Mesothelial cell of epicardium (in vitro differentiated cells): ENCODE measurements at regions not wholly inside any gene's neighbourhood (a gene's known extent, or its start where the extent isn't known, plus 50 kb on each side); places are given as distances from the start of the nearest gene placed in this dataset.

Experiments
- DNase-seq, 2 experiments: peaks; one replicate each; pipeline ENCODE4 v3.0.0; 2021; ENCODE audit warnings: low spot score in 2 of 2; ENCODE audit not compliant: unreplicated experiment in 2 of 2
- H3K27ac Mint-ChIP-seq: 2 replicates; pipeline ENCODE4 v1.8.0; 2021; ENCODE audit warnings: mixed read lengths
- H3K27me3 Mint-ChIP-seq: 2 replicates; pipeline ENCODE4 v1.8.0; 2021; ENCODE audit warnings: low read depth, mixed read lengths
- H3K36me3 Mint-ChIP-seq: 2 replicates; pipeline ENCODE4 v1.8.0; 2021; ENCODE audit warnings: mixed read lengths
- H3K4me1 Mint-ChIP-seq: 2 replicates; pipeline ENCODE4 v1.8.0; 2021; ENCODE audit warnings: mixed read lengths
- H3K4me3 Mint-ChIP-seq: 2 replicates; pipeline ENCODE4 v1.8.0; 2021; ENCODE audit warnings: mild to moderate bottlenecking, moderate library complexity, mixed read lengths
- H3K9me3 Mint-ChIP-seq: 2 replicates; pipeline ENCODE4 v1.8.0; 2021; ENCODE audit warnings: mixed read lengths
- TF ChIP-seq, protein P1 (sequence below): fragments of 200-600 bp; sonication (generic); IDR thresholded peaks from one replicate; pipeline ENCODE4 v1.5.0; 2021; ENCODE audit warnings: antibody characterized with exemption; ENCODE audit not compliant: unreplicated experiment

DNA sequence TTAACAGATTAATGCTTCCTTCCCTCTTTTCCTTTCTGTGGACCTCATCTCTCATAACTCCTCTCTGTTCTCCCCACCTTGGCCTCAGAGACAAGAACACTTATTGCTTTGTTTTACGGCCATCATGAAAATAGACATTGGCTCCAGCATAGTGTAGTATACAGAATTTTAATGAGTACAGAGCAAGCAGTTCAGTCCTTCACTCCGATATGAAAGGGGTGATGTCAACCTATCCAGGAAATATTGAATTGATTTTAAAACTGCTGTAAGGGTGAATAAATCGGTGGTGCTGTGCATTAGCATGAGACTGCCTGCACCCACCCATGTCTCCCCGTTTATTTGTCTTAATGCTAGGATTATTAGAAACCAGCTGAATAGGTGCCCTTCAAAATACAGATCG, 490.9 kb upstream of the TBL1XR1 start:
- H3K36me3 Mint-ChIP-seq, result no peaks in the 10 kb centered on the region
- no peak overlapping the region for H3K27ac Mint-ChIP-seq
- peaks cover 3% of the 10 kb centered on the region for H3K4me1 Mint-ChIP-seq
- no peak for DNase-seq
- peaks cover 2% of the 10 kb centered on the region for H3K9me3 Mint-ChIP-seq
- no peak overlapping the region for H3K4me3 Mint-ChIP-seq
- TF ChIP-seq, protein P1, sequence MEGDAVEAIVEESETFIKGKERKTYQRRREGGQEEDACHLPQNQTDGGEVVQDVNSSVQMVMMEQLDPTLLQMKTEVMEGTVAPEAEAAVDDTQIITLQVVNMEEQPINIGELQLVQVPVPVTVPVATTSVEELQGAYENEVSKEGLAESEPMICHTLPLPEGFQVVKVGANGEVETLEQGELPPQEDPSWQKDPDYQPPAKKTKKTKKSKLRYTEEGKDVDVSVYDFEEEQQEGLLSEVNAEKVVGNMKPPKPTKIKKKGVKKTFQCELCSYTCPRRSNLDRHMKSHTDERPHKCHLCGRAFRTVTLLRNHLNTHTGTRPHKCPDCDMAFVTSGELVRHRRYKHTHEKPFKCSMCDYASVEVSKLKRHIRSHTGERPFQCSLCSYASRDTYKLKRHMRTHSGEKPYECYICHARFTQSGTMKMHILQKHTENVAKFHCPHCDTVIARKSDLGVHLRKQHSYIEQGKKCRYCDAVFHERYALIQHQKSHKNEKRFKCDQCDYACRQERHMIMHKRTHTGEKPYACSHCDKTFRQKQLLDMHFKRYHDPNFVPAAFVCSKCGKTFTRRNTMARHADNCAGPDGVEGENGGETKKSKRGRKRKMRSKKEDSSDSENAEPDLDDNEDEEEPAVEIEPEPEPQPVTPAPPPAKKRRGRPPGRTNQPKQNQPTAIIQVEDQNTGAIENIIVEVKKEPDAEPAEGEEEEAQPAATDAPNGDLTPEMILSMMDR, result no peak
- H3K27me3 Mint-ChIP-seq, result no peaks in the 10 kb centered on the region

DNA sequence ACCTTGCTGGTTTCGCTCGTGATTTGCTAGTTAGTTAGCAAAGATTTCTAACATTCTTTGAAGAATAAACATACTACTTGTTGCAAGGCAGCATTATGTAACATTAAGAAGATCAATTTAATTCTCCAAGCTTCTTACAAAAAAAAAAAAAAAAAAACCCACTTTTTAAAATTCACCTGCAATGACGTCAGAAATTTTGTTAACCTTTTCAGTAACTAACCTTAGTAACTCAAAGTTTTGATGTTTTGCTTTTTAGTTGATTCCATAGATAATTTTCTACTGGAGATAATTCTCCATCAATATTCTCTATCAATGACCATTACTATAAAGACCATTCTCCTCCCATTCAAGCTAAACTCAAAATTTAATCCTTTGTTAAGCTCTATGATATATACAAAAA, 491.8 kb upstream of the TBL1XR1 start:
- Mint-ChIP-seq H3K4me1 (peaks cover 11% of the 10 kb centered on the region), H3K36me3 (no peaks in the 10 kb centered on the region), H3K4me3 (no peak overlapping the region), H3K9me3 (peaks cover 2% of the 10 kb centered on the region), H3K27ac (no peak overlapping the region), H3K27me3 (no peaks in the 10 kb centered on the region)
- no peak for DNase-seq
- TF ChIP-seq, protein P1, result no peak

DNA sequence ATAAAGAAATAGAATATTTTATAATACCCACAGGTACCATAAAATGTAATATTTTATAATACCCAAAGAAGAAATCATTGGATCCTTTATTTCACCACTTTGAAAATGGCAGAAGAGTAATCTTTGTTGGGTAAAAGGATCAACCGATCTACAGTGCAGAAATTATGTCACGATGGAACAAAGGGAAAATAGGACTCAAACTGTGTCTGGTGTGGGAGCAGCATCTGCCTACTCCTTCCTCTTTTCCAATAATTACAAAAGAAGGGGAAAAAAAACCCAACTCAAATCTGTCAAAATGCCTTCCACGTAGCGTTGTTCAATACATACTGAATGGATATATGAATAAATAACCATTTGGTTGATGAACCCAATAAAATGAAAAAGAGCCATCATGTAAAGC, 492.6 kb upstream of the TBL1XR1 start:
- no peak for DNase-seq
- TF ChIP-seq, protein P1, result no peak
- no peak overlapping the region for H3K27ac Mint-ChIP-seq
- H3K9me3 Mint-ChIP-seq, result peaks cover 2% of the 10 kb centered on the region
- no peaks in the 10 kb centered on the region for H3K36me3 Mint-ChIP-seq
- H3K27me3 Mint-ChIP-seq, result no peaks in the 10 kb centered on the region
- no peak overlapping the region for H3K4me3 Mint-ChIP-seq
- H3K4me1 Mint-ChIP-seq, result peaks cover 19% of the 10 kb centered on the region

DNA sequence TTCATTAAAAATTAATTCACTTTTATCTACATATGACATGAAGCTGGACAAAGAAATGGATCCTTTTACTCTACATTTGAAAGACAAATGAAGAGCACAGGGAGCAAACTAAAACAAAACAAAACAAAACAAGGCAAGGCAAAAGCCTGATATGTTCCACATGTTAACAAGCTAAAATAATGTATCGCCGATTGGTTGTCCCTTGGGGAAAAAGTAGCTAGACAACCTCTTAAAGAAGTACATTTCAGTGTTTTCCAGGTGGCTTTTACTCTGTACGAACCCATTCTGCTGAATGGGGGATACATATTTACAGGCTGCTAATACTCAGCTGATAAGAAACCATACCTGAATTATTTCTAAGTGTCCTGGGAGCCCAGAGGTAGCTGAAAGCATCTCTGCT, 493.0 kb upstream of the TBL1XR1 start:
- H3K4me1 Mint-ChIP-seq, result peaks cover 20% of the 10 kb centered on the region
- H3K4me3 Mint-ChIP-seq, result no peak overlapping the region
- TF ChIP-seq, protein P1, result no peak
- no peaks in the 10 kb centered on the region for H3K36me3 Mint-ChIP-seq
- no peak for DNase-seq
- peaks cover 2% of the 10 kb centered on the region for H3K9me3 Mint-ChIP-seq
- H3K27ac Mint-ChIP-seq, result no peak overlapping the region
- no peaks in the 10 kb centered on the region for H3K27me3 Mint-ChIP-seq

DNA sequence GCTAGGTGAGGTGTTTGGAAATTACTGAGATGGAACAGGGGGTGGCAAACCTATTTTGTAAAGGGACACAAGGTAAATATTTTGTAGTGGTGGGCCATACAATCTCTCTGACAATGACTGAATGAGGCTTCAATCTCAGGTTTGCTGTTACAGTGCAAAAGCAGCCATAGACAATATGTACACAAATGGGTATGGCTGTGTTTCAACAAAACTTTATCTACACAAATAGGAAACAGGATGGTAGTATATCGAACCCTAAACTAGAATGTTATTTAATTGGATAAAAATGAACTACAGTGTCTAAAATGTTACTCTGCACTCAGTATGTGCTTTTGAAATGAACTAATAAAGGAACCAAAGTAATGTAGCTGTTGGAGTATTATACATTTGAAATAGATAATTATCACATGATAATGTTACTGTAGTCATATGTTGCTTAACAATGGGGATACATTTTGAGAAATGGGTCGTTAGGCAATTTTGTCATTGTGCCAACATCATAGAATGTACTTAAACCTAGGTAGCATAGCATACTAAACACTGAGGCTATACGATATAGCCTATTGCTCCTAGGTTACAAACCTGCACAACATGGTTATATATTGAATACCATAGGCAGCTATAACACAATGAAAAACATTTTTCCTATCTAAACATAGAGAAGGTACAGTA, 495.2 kb upstream of the TBL1XR1 start:
- H3K36me3 Mint-ChIP-seq, result no peaks in the 10 kb centered on the region

More for the DNA sequence above, 495.2 kb upstream of the TBL1XR1 start:
- H3K4me3 Mint-ChIP-seq, result no peak overlapping the region
- peaks cover 20% of the 10 kb centered on the region for H3K4me1 Mint-ChIP-seq
- TF ChIP-seq, protein P1, result no peak
- H3K27ac Mint-ChIP-seq, result no peak overlapping the region
- H3K27me3 Mint-ChIP-seq, result no peaks in the 10 kb centered on the region
- DNase-seq, result no peak
- peaks cover 2% of the 10 kb centered on the region for H3K9me3 Mint-ChIP-seq
